GM23248 (cell line): ENCODE measurements at regions not wholly inside any gene's neighbourhood (a gene's known extent, or its start where the extent isn't known, plus 50 kb on each side); places are given as distances from the start of the nearest gene placed in this dataset.
"Not testable (repeated sequence)": the region's sequence is repeated elsewhere in the genome, so short reads cannot be mapped to it uniquely, and the experiment has no call there.

ENCODE experiments used
- DNase-seq: peaks from one replicate; pipeline ENCODE4 v3.0.0-alpha.2; 2015
- H2AFZ ChIP-seq: fragments of 200-600 bp; sonication (generic); 2 replicates; pipeline ENCODE4 v1.6.1; 2016; ENCODE audit warnings: antibody characterized with exemption
- H3F3A ChIP-seq: fragments of 200-600 bp; sonication (generic); 2 replicates; pipeline ENCODE4 v1.6.1; 2016; ENCODE audit warnings: mild to moderate bottlenecking, antibody characterized with exemption, mixed run types; ENCODE audit not compliant: insufficient read depth
- H3K27ac ChIP-seq: fragments of 200-600 bp; sonication (generic); 2 replicates; pipeline ENCODE4 v1.5.1; 2016; ENCODE audit warnings: mild to moderate bottlenecking
- H3K27me3 ChIP-seq: fragments of 200-600 bp; sonication (generic); replicated peaks from 2 replicates; pipeline ENCODE4 v1.6.1; 2016; ENCODE audit warnings: mild to moderate bottlenecking; ENCODE audit not compliant: insufficient read depth
- H3K36me3 ChIP-seq: fragments of 200-600 bp; sonication (generic); 2 replicates; pipeline ENCODE4 v1.6.1; 2016; ENCODE audit warnings: low read depth, mild to moderate bottlenecking
- H3K4me1 ChIP-seq: fragments of 200-600 bp; sonication (generic); 2 replicates; pipeline ENCODE4 v1.6.1; 2016; ENCODE audit warnings: mild to moderate bottlenecking; ENCODE audit not compliant: insufficient read depth
- H3K4me2 ChIP-seq: fragments of 200-600 bp; sonication (generic); one replicate; pipeline ENCODE4 v1.6.1; 2016; ENCODE audit warnings: mild to moderate bottlenecking; ENCODE audit not compliant: unreplicated experiment
- H3K4me3 ChIP-seq: fragments of 200-600 bp; sonication (generic); 2 replicates; pipeline ENCODE4 v1.5.1; 2016; ENCODE audit warnings: mild to moderate bottlenecking
- H3K79me2 ChIP-seq: fragments of 200-600 bp; sonication (generic); 2 replicates; pipeline ENCODE4 v1.6.1; 2016; ENCODE audit warnings: mild to moderate bottlenecking; ENCODE audit not compliant: insufficient read depth
- H3K9ac ChIP-seq: fragments of 200-600 bp; sonication (generic); 2 replicates; pipeline ENCODE4 v1.6.1; 2016; ENCODE audit warnings: mild to moderate bottlenecking
- H3K9me2 ChIP-seq: fragments of 200-600 bp; sonication (generic); 2 replicates; pipeline ENCODE4 v1.6.1; 2016; ENCODE audit warnings: mixed run types, mild to moderate bottlenecking, moderate library complexity; ENCODE audit not compliant: insufficient read depth
- H3K9me3 ChIP-seq: fragments of 200-600 bp; sonication (generic); one replicate; pipeline ENCODE4 v1.6.1; 2017; ENCODE audit warnings: low read depth
- H4K20me1 ChIP-seq: fragments of 200-600 bp; sonication (generic); 2 replicates; pipeline ENCODE4 v1.6.0; 2016; ENCODE audit not compliant: insufficient read depth
- EZH2 ChIP-seq: fragments of 200-600 bp; sonication (generic); IDR thresholded peaks from 2 replicates; pipeline ENCODE4 v1.6.1; 2018; ENCODE audit warnings: antibody characterized with exemption, mild to moderate bottlenecking; ENCODE audit not compliant: insufficient read depth, poor library complexity, severe bottlenecking
- EZH2phosphoT487 ChIP-seq: fragments of 200-600 bp; sonication (generic); IDR thresholded peaks from 2 replicates; pipeline ENCODE4 v1.6.1; 2018; ENCODE audit warnings: antibody characterized with exemption, moderate library complexity, mild to moderate bottlenecking, low read depth; ENCODE audit not compliant: insufficient read depth
- WGBS, 2 experiments: methylation state at CpG; one replicate each; pipeline ENCODE4 v1.1.6; 2015 to 2017; ENCODE audit warnings: low lambda C conversion rate in 2 of 2, low coverage in 1 of 2; ENCODE audit errors: missing lambda C conversion rate in 2 of 2; 5-methylcytosine and 5-hydroxymethylcytosine counted together
- in situ Hi-C: fragments of 300-500 bp; cut with MboI; formaldehyde crosslinking; loops from 2 replicates; pipeline ENCODE4 v1.15.0; 2020

DNA sequence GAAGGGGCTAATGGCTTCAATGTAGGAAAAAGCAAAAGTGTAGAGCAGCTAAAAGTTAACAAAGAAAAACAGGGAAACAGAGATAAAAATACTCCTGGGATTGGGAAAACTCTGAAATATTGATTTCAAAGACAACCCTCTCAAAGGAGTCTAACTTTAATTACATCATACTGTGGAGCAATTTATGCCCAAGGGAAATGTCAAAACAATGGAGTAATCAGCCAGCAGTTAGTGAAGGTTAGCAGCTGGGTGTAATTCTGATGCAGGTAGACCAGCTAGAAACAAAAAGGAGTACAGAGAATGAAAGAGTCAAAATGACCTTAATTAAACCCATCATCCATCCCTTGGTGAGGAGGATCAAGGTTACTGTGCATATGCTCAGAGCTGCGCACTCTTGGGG, 169.0 kb downstream of the ADAM29 start:
- H3K9ac ChIP-seq: no peak overlapping the region
- H3K9me2 ChIP-seq: no peaks in the 10 kb centered on the region
- in situ Hi-C loops: no loop called here
- 17 to 21% methylated on average over 1 of the region's 1 CpG for WGBS, 2 experiments
- no peaks in the 10 kb centered on the region for H3K79me2 ChIP-seq
- no peak overlapping the region for H3K27ac ChIP-seq
- no peak overlapping the region for H3K4me2 ChIP-seq
- no peak for DNase-seq
- no peaks in the 10 kb centered on the region for H3F3A ChIP-seq
- no peaks in the 10 kb centered on the region for H3K27me3 ChIP-seq
- no peak overlapping the region for H3K4me3 ChIP-seq
- H4K20me1 ChIP-seq: no peaks in the 10 kb centered on the region
- H3K4me1 ChIP-seq: no peaks in the 10 kb centered on the region
- TF ChIP-seq EZH2phosphoT487 (no peak), EZH2 (no peak)
- H3K36me3 ChIP-seq: no peaks in the 10 kb centered on the region; the same call in 1 of the 2 replicates
- H3K9me3 ChIP-seq: peaks cover 3% of the 10 kb centered on the region
- H2AFZ ChIP-seq: no peak overlapping the region

DNA sequence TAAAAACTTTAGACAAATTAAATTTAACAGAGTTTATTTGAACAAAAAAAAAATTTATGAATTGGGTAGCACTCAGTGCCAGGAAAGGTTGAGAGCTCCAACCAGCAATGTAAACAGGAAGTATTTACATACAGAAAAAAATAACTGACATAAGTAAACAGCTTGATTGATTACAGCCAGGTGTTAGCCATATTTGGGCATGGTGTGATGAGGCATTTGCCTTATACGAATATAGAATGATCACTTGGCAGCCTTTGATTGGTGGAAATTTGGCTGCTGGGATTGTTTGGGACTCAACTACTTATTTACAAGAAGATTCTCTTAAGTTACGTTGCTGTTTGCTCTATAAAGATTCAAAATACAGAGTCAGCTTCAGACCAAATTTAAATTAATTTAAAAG, 172.0 kb downstream of the ADAM29 start:
- Histone ChIP-seq H4K20me1 (no peaks in the 10 kb centered on the region), H3K4me1 (no peaks in the 10 kb centered on the region), H3K79me2 (no peaks in the 10 kb centered on the region), H3K4me3 (no peak overlapping the region), H3K9me3 (peaks cover 3% of the 10 kb centered on the region), H2AFZ (no peak overlapping the region), H3K4me2 (no peak overlapping the region), H3K9me2 (no peaks in the 10 kb centered on the region), H3K9ac (no peak overlapping the region), H3F3A (no peaks in the 10 kb centered on the region), H3K36me3 (no peaks in the 10 kb centered on the region; the same call in 1 of the 2 replicates), H3K27ac (no peak overlapping the region), H3K27me3 (no peaks in the 10 kb centered on the region)
- DNase-seq: no peak
- in situ Hi-C loops: no loop called here
- TF ChIP-seq EZH2 (no peak), EZH2phosphoT487 (no peak)
- 12 to 22% methylated on average over 2 of the region's 2 CpGs for WGBS, 2 experiments

DNA sequence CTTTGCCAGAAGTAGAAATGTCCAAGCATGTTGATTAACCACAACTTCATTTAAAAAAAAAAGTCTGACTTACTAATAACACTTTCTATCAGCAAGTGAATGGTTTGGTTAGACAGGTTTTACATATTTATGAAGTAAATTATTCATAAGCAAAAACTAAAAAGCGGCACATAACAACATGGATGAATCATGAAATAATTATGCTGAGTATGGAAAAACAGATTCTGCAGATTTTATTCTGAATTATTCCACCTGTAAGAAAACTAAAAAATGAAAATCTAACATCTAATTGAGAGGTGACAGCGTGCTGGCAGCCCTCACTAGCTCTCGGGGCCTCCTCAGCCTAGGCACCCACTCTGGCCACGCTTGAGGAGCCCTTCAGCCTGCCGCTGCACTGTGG, 173.5 kb downstream of the ADAM29 start:
- Histone ChIP-seq H3K4me3 (no peak overlapping the region), H4K20me1 (no peaks in the 10 kb centered on the region), H3K9ac (no peak overlapping the region), H3K4me2 (no peak overlapping the region), H3K27ac (no peak overlapping the region), H2AFZ (no peak overlapping the region), H3K27me3 (no peaks in the 10 kb centered on the region), H3K9me2 (no peaks in the 10 kb centered on the region), H3K79me2 (no peaks in the 10 kb centered on the region), H3K4me1 (no peaks in the 10 kb centered on the region), H3F3A (no peaks in the 10 kb centered on the region), H3K36me3 (no peaks in the 10 kb centered on the region; the same call in 1 of the 2 replicates), H3K9me3 (peaks cover 3% of the 10 kb centered on the region)
- 34 to 39% methylated on average over 5 of the region's 5 CpGs for WGBS, 2 experiments
- no peak for TF ChIP-seq EZH2phosphoT487
- no peak for TF ChIP-seq EZH2
- no peak for DNase-seq
- in situ Hi-C loops: no loop called here

DNA sequence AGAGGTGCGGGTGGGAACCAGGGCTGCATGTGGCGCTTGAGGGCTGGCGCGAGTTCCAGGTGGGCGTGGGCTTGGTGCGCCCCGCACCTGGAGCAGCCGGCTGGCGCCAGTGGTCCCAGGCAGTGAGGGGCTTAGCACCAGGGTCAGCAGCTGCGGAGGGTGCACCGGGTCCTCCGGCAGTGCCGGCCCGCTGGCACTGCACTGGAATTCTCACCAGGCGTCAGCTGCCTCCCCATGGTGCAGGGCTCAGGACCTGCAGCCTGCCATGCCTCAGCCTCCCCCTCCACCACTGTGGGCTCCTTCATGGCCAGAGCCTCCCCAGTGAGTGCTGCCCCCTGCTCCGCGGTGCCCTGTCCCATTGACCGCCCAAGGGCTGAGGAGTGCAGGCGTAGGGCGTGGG, 174.0 kb downstream of the ADAM29 start:
- Histone ChIP-seq H3K9me2 (no peaks in the 10 kb centered on the region), H3K27me3 (no peaks in the 10 kb centered on the region), H3K79me2 (no peaks in the 10 kb centered on the region), H3K4me3 (no peak overlapping the region), H3K9me3 (peaks cover 3% of the 10 kb centered on the region), H3K4me1 (no peaks in the 10 kb centered on the region), H4K20me1 (no peaks in the 10 kb centered on the region), H3K9ac (no peak overlapping the region), H3F3A (no peaks in the 10 kb centered on the region), H3K4me2 (no peak overlapping the region), H3K36me3 (no peaks in the 10 kb centered on the region; the same call in 1 of the 2 replicates), H3K27ac (no peak overlapping the region), H2AFZ (no peak overlapping the region)
- WGBS, 2 experiments: 65 to 72% methylated on average over 18 to 19 of the region's 20 CpGs
- no peak for DNase-seq
- in situ Hi-C loops: no loop called here
- TF ChIP-seq EZH2 (no peak), EZH2phosphoT487 (no peak)

DNA sequence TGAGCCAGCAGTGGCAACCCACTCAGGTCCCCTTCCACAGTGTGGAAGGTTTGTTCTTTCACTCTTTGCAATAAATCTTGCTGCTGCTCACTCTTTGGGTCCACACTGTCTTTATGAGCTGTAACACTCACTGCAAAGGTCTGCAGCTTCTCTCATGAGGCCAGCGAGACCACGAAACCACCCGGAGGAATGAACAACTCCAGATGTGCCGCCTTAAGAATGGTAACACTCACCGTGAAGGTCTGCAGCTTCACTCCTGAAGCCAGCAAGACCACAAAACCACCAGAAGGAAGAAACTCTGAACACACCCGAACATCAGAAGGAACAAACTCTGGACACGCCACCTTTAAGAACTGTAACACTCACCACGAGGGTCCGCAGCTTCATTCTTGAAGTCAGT, 174.9 kb downstream of the ADAM29 start:
- H2AFZ ChIP-seq, in situ Hi-C loops, H4K20me1 ChIP-seq, H3K4me1 ChIP-seq, H3K4me2 ChIP-seq, DNase-seq, H3K9me2 ChIP-seq, H3K79me2 ChIP-seq, H3K36me3 ChIP-seq, H3K9me3 ChIP-seq, H3K27me3 ChIP-seq, H3K27ac ChIP-seq, H3K4me3 ChIP-seq, H3F3A ChIP-seq, H3K9ac ChIP-seq: not testable (repeated sequence)
- WGBS, 2 experiments: 47 to 49% methylated on average over 9 of the region's 9 CpGs
